ENCODE measurements at regions not wholly inside any gene's neighbourhood (a gene's known extent, or its start where the extent isn't known, plus 50 kb on each side); places are given as distances from the start of the nearest gene placed in this dataset.

DNA sequence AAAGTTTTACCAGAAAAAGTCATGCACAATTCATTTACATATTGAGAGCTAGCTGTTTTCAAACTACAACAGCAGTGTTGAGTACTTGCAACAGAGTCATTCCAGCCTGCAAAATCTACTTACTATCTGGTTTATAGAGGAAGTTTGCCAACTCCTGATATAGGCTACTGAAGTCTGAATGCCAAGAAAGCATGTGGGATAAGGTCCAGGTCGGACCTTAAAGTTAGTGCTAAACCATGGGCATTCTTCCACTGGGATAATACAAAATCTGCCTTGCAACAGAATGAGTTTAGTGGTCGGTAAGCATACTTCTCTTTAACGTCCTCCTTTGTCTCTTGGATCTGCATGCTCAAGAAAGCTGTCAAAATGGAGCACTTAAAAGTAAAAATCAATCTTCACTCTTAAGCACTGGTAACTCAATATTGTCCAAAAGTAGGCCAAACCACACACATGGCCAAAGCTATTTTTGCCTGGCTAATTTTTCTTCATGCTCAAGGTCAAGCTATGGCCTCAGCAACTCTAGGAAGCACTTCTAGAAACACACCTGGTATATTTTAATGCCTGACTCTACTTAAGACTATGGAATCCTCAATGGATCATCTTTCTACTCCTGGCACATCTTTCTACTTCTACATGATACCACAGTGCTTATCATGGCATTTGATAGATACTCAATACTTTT, 364.9 kb upstream of the KITLG start:
- DNase-seq, result no peak
- Histone ChIP-seq H4K20me1 (ENCODE audit: insufficient read depth, low read length) (no peaks in the 10 kb centered on the region), H2AFZ (ENCODE audit: insufficient read depth, low read depth, low read length, poor library complexity, severe bottlenecking) (no peak overlapping the region), H3K4me2 (replicated peaks; ENCODE audit: extremely low read depth, low read length, poor library complexity, severe bottlenecking) (no peak overlapping the region), H3K4me3 (replicated peaks in 1 of 3; ENCODE audit: low read depth in 2 of 3, low read length in 3 of 3) (no peak overlapping the region), H3K27ac (ENCODE audit: low read depth in 1 of 2, low read length in 2 of 2) (no peak overlapping the region), H3K4me1 (ENCODE audit: control insufficient read depth in 1 of 2, insufficient read depth in 2 of 2, low read length in 2 of 2) (peaks cover 12 to 21% of the 10 kb centered on the region in 2 donors), H3K36me3 (replicated peaks in 1 of 2; ENCODE audit: control insufficient read depth in 1 of 2, insufficient read depth in 2 of 2, low read length in 2 of 2) (no peaks in the 10 kb centered on the region), H3K9me3 (replicated peaks in 1 of 2; ENCODE audit: control insufficient read depth in 1 of 2, insufficient read depth in 1 of 2, low read length in 2 of 2) (no peaks in the 10 kb centered on the region), H3K27me3 (ENCODE audit: control insufficient read depth in 2 of 2, insufficient read depth in 2 of 2, low read length in 2 of 2) (no peaks in the 10 kb centered on the region), H3K9ac (ENCODE audit: insufficient read depth, low read length, poor library complexity, severe bottlenecking) (no peak overlapping the region), H3K79me2 (ENCODE audit: insufficient read depth, low read length) (no peaks in the 10 kb centered on the region)
- peaks cover 25% of the 10 kb centered on the region for H3K4me1 Mint-ChIP-seq
- no peak for TF ChIP-seq CTCF (IDR thresholded peaks at IDR 0.05)
- 90% methylated on average over 3 of the region's 3 CpGs for WGBS (ENCODE audit: insufficient coverage)
- no peaks in the 10 kb centered on the region for H3K36me3 Mint-ChIP-seq
- peaks cover 0 to 4% (median 1%) of the 10 kb centered on the region in 7 donors for H3K9me3 Mint-ChIP-seq
- H3K27ac Mint-ChIP-seq, result no peak overlapping the region
- no peak overlapping the region for H3K4me3 Mint-ChIP-seq
- peaks cover 0 to 1% (median 0%) of the 10 kb centered on the region in 3 donors for H3K27me3 Mint-ChIP-seq (ENCODE audit: low read depth in 3 of 3)
- intact Hi-C loops (cut with micrococcal nuclease), result no loop called here

DNA sequence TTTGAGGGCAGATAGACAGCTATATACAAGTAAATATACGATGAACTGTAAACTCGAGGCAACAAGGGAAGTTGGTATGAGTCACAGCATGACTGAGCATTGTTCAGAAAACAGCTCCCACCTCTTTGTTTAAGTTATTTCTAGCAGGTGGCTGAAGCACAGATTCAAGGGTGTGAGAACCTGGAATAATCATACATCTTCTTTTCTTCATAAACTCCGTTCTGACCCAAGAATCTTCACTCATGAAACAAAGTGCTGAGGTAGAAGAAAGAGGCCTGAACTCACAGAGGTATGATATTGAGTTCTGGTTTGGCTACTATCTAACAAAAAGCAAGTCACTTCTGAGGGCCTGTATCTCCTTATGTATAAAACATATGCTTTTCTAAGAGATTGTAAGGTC, 364.1 kb upstream of the KITLG start:
- H3K27ac Mint-ChIP-seq, result no peak overlapping the region
- peaks cover 12 to 21% of the 10 kb centered on the region in 2 donors for H3K4me1 ChIP-seq (ENCODE audit: control insufficient read depth in 1 of 2, insufficient read depth in 2 of 2, low read length in 2 of 2)
- no peak for TF ChIP-seq CTCF (IDR thresholded peaks at IDR 0.05)
- H3K9me3 ChIP-seq (replicated peaks in 1 of 2; ENCODE audit: control insufficient read depth in 1 of 2, insufficient read depth in 1 of 2, low read length in 2 of 2), result no peaks in the 10 kb centered on the region
- peak overlapping the region in 1 of 2 donors; percentile 3 for H3K4me3 Mint-ChIP-seq
- H3K27me3 ChIP-seq (ENCODE audit: control insufficient read depth in 2 of 2, insufficient read depth in 2 of 2, low read length in 2 of 2), result no peaks in the 10 kb centered on the region
- peaks cover 0 to 1% (median 0%) of the 10 kb centered on the region in 3 donors for H3K27me3 Mint-ChIP-seq (ENCODE audit: low read depth in 3 of 3)
- peaks cover 0 to 4% (median 0%) of the 10 kb centered on the region in 7 donors for H3K9me3 Mint-ChIP-seq
- intact Hi-C loops (cut with micrococcal nuclease), result no loop called here
- peaks cover 25% of the 10 kb centered on the region for H3K4me1 Mint-ChIP-seq
- no CpG with 5 or more reads among the region's 3 CpGs for WGBS (ENCODE audit: insufficient coverage)
- no peak overlapping the region for H3K4me2 ChIP-seq (replicated peaks; ENCODE audit: extremely low read depth, low read length, poor library complexity, severe bottlenecking)
- no peaks in the 10 kb centered on the region for H4K20me1 ChIP-seq (ENCODE audit: insufficient read depth, low read length)
- H3K36me3 ChIP-seq (replicated peaks in 1 of 2; ENCODE audit: control insufficient read depth in 1 of 2, insufficient read depth in 2 of 2, low read length in 2 of 2), result no peaks in the 10 kb centered on the region
- no peak overlapping the region for H2AFZ ChIP-seq (ENCODE audit: insufficient read depth, low read depth, low read length, poor library complexity, severe bottlenecking)
- peak; percentile 8 to 46 (median 16) for DNase-seq
- H3K36me3 Mint-ChIP-seq, result no peaks in the 10 kb centered on the region
- no peaks in the 10 kb centered on the region for H3K79me2 ChIP-seq (ENCODE audit: insufficient read depth, low read length)
- H3K9ac ChIP-seq (ENCODE audit: insufficient read depth, low read length, poor library complexity, severe bottlenecking), result no peak overlapping the region
- H3K27ac ChIP-seq (ENCODE audit: low read depth in 1 of 2, low read length in 2 of 2), result no peak overlapping the region
- H3K4me3 ChIP-seq (replicated peaks in 1 of 3; ENCODE audit: low read depth in 2 of 3, low read length in 3 of 3), result no peak overlapping the region

Measured in CD14-positive monocyte (primary cell).